HepG2 (cell line): ENCODE measurements at regions not wholly inside any gene's neighbourhood (a gene's known extent, or its start where the extent isn't known, plus 50 kb on each side); places are given as distances from the start of the nearest gene placed in this dataset.

Experiments
- ATAC-seq: fragments of 200-7000 bp; cut with Tn5 transposase; 3 replicates; pipeline ENCODE4 v1.9.1; 2020; ENCODE audit warnings: mild to moderate bottlenecking, moderate library complexity
- BruUV-seq: library from RNA; stranded (reverse); fragments of 400-500 nt; replicated peaks from 2 replicates; lab custom pipeline; 2021; lab: Mats Ljungman, UMichigan
- CTCF ChIA-PET: fragments of 300-600 bp; formaldehyde crosslinking; extraction: SDS; loops from one replicate; lab custom pipeline; 2021; ENCODE audit warnings: low total read pairs, inconsistent platforms, low intra/inter-chr PET ratio; lab: Yijun Ruan, JAX
- POLR2A ChIA-PET: fragments of 350-600 bp; sonication (Branson Sonifier 250); formaldehyde crosslinking; loops from one replicate; lab custom pipeline; 2020; ENCODE audit warnings: antibody characterized with exemption, inconsistent platforms; lab: Yijun Ruan, JAX
- DNase-seq: peaks from one replicate; pipeline ENCODE4 v3.0.0-alpha.2; 2015; ENCODE audit warnings: low spot score
- FAIRE-seq: peaks from 3 replicates; lab custom pipeline; 2011; peaks lifted over from hg19 to GRCh38; lab: Jason Lieb, UNC
- H2AFZ ChIP-seq: one replicate; pipeline ENCODE4 v1.6.1; 2011; ENCODE audit warnings: low read length, inconsistent platforms
- H3K27ac ChIP-seq: fragments of 300-600 bp; 3 replicates; pipeline ENCODE4 v1.8.0; 2011; ENCODE audit warnings: mixed run types, mild to moderate bottlenecking, mixed read lengths, low read length, inconsistent platforms; ENCODE audit not compliant: insufficient read depth; ENCODE audit errors: extremely low read length
- H3K27me3 ChIP-seq, 2 experiments: fragments of 200-600 bp in 1 of 2; 2 replicates in 1 of 2; 3 replicates in 1 of 2; pipeline versions ENCODE4 v1.6.0 to v1.8.0; 2011; ENCODE audit warnings: low read length in 2 of 2, mild to moderate bottlenecking in 2 of 2, moderate library complexity in 2 of 2, inconsistent platforms in 1 of 2; ENCODE audit not compliant: insufficient read depth in 2 of 2, control insufficient read depth in 1 of 2
- H3K36me3 ChIP-seq, 2 experiments: fragments of 200-600 bp in 1 of 2; replicated peaks in 1 of 2; 2 replicates in 1 of 2; 3 replicates in 1 of 2; pipeline versions ENCODE4 v1.5.1 to v1.8.0; 2011; ENCODE audit warnings: low read length in 2 of 2, inconsistent platforms in 1 of 2; ENCODE audit not compliant: insufficient read depth in 2 of 2, control insufficient read depth in 1 of 2
- H3K4me1 ChIP-seq: 2 replicates; pipeline ENCODE4 v1.5.1; 2012; ENCODE audit warnings: low read length, inconsistent platforms; ENCODE audit not compliant: insufficient read depth
- H3K4me2 ChIP-seq: 2 replicates; pipeline ENCODE4 v1.6.0; 2011; ENCODE audit warnings: low read depth, low read length, inconsistent platforms
- H3K4me3 ChIP-seq, 3 experiments: fragments of 200-600 bp in 1 of 3; sonication (generic), shearing (Covaris generic) in 1 of 3; replicated peaks in 1 of 3; 2 replicates each; pipeline ENCODE4 v1.5.1; 2011 to 2016; ENCODE audit warnings: low read length in 3 of 3, inconsistent platforms in 2 of 3, low read depth in 2 of 3, mild to moderate bottlenecking in 2 of 3, control low read depth in 1 of 3, mixed read lengths in 1 of 3; ENCODE audit not compliant: insufficient read depth in 1 of 3
- H3K79me2 ChIP-seq: one replicate; pipeline ENCODE4 v1.6.1; 2011; ENCODE audit warnings: low read length, inconsistent platforms; ENCODE audit not compliant: insufficient read depth
- H3K9ac ChIP-seq: 2 replicates; pipeline ENCODE4 v1.6.0; 2011; ENCODE audit warnings: mild to moderate bottlenecking, low read depth, low read length, inconsistent platforms; ENCODE audit not compliant: insufficient read depth
- H3K9me3 ChIP-seq: 2 replicates; pipeline ENCODE4 v1.5.1; 2012; ENCODE audit warnings: mild to moderate bottlenecking, low read length
- H4K20me1 ChIP-seq: 2 replicates; pipeline ENCODE4 v1.6.0; 2011; ENCODE audit warnings: inconsistent platforms, mild to moderate bottlenecking, low read length, moderate library complexity; ENCODE audit not compliant: insufficient read depth
- ELF3 ChIP-seq: IDR thresholded peaks from 2 replicates; pipeline ENCODE4 v1.6.1; 2016; ENCODE audit warnings: missing genetic modification reagents, missing compliant biosample characterization
- ERF ChIP-seq: IDR thresholded peaks from 2 replicates; pipeline ENCODE4 v1.6.1; 2018; ENCODE audit warnings: missing biosample characterization, missing genetic modification reagents
- RAD21 ChIP-seq: fragments of 450-650 bp; formaldehyde crosslinking; IDR thresholded peaks from 2 replicates; pipeline ENCODE4 v1.5.0; 2020; ENCODE audit warnings: mild to moderate bottlenecking
- SMC3 ChIP-seq: IDR thresholded peaks from 2 replicates; pipeline ENCODE4 v1.6.1; 2011; ENCODE audit warnings: low read length, improper control_type of control experiment
- SRY ChIP-seq: sonication (generic); formaldehyde crosslinking; IDR thresholded peaks from 2 replicates; pipeline ENCODE4 v1.8.0; 2022; ENCODE audit warnings: mild to moderate bottlenecking, missing genetic modification reagents
- STAG1 ChIP-seq: sonication (generic); formaldehyde crosslinking; IDR thresholded peaks from 2 replicates; pipeline ENCODE4 v1.4.0; 2020; ENCODE audit warnings: missing genetic modification reagents
- ZC3H13 ChIP-seq: sonication (generic); formaldehyde crosslinking; IDR thresholded peaks from 2 replicates; pipeline ENCODE4 v1.8.1; 2023; ENCODE audit warnings: mild to moderate bottlenecking, missing genetic modification reagents, moderate library complexity
- ZNF263 ChIP-seq: sonication (generic); formaldehyde crosslinking; IDR thresholded peaks from 2 replicates; pipeline ENCODE4 v1.4.0; 2020; ENCODE audit warnings: missing genetic modification reagents
- ZNF264 ChIP-seq: sonication (generic); formaldehyde crosslinking; IDR thresholded peaks from 2 replicates; pipeline ENCODE4 v1.4.0; 2020; ENCODE audit warnings: missing genetic modification reagents
- ZNF614 ChIP-seq: IDR thresholded peaks from 2 replicates; pipeline ENCODE4 v1.6.1; 2018; ENCODE audit warnings: missing biosample characterization, missing genetic modification reagents, inconsistent platforms, borderline replicate concordance
- WGBS: methylation state at CpG from one replicate; pipeline ENCODE4 v1.1.6; 2017; ENCODE audit warnings: low lambda C conversion rate; 5-methylcytosine and 5-hydroxymethylcytosine counted together
- in situ Hi-C: cut with HindIII; loops from 2 replicates; pipeline ENCODE4 v1.10.0; 2017; ENCODE audit warnings: low pct_unique_long_range_greater_than_20kb; ENCODE audit not compliant: extremely low pct_ligation_motif_present
- intact Hi-C: fragments of 100-400 bp; cut with micrococcal nuclease; formaldehyde crosslinking; loops from one replicate; pipeline ENCODE4 v1.10.0; 2022; ENCODE audit not compliant: unreplicated experiment
- TF ChIP-seq, protein P1 (sequence below): sonication (generic); formaldehyde crosslinking; IDR thresholded peaks from 2 replicates; pipeline ENCODE4 v1.5.0; 2020; ENCODE audit warnings: mild to moderate bottlenecking, missing genetic modification reagents, moderate library complexity

- H3K9me3 ChIP-seq: no peaks in the 10 kb centered on the region
- ATAC-seq (peak; percentile 60; the same call in 1 of the 3 replicates), DNase-seq (peak; percentile 31), FAIRE-seq (peak; percentile 4)
- H2AFZ ChIP-seq: no peak overlapping the region
- POLR2A ChIA-PET: no interaction called here
- TF ChIP-seq ELF3 (CRISPR knock-in tag) (no peak), ERF (CRISPR knock-in tag) (no peak), ZC3H13 (CRISPR knock-in tag) (no peak), RAD21 (CRISPR knock-in tag) (0 out of 2 replicates have a peak, but pooled peaks have one; percentile 21), ZNF614 (CRISPR knock-in tag) (0 out of 2 replicates have a peak, but pooled peaks have one; percentile 43), SRY (CRISPR knock-in tag) (no peak), ZNF263 (CRISPR knock-in tag) (no peak), ZNF264 (CRISPR knock-in tag) (no peak), STAG1 (CRISPR knock-in tag) (peak; percentile 64), SMC3 (peak; percentile 62)
- TF ChIP-seq, protein P1, sequence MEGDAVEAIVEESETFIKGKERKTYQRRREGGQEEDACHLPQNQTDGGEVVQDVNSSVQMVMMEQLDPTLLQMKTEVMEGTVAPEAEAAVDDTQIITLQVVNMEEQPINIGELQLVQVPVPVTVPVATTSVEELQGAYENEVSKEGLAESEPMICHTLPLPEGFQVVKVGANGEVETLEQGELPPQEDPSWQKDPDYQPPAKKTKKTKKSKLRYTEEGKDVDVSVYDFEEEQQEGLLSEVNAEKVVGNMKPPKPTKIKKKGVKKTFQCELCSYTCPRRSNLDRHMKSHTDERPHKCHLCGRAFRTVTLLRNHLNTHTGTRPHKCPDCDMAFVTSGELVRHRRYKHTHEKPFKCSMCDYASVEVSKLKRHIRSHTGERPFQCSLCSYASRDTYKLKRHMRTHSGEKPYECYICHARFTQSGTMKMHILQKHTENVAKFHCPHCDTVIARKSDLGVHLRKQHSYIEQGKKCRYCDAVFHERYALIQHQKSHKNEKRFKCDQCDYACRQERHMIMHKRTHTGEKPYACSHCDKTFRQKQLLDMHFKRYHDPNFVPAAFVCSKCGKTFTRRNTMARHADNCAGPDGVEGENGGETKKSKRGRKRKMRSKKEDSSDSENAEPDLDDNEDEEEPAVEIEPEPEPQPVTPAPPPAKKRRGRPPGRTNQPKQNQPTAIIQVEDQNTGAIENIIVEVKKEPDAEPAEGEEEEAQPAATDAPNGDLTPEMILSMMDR: peak; percentile 31; the same call in 1 of the 2 replicates
- in situ Hi-C loops (loop anchor here (5.0 kb wide), 1 partner anchor 186 kb away; no protein-coding TSS in a partner anchor), intact Hi-C loops (loop anchor here (1.0 kb wide), 2 partner anchors 184 to 193 kb away; no protein-coding TSS in a partner anchor)
- H3K4me3 ChIP-seq: no peak overlapping the region
- 8% methylated on average over 2 of the region's 2 CpGs for WGBS
- no peaks in the 10 kb centered on the region for H4K20me1 ChIP-seq
- H3K27ac ChIP-seq: no peak overlapping the region
- no peak overlapping the region for H3K4me2 ChIP-seq
- H3K27me3 ChIP-seq: no peaks in the 10 kb centered on the region; a peak in 1 of 5 replicates
- no peaks in the 10 kb centered on the region for H3K4me1 ChIP-seq
- no peaks in the 10 kb centered on the region for H3K79me2 ChIP-seq
- no peak overlapping the region for H3K9ac ChIP-seq
- H3K36me3 ChIP-seq: no peaks in the 10 kb centered on the region
- CTCF ChIA-PET: interaction anchor here (1.5 to 1.9 kb wide), 2 partner anchors 185 to 193 kb away, joined by 4 to 7 read pairs; no protein-coding TSS in a partner anchor
- no TSS peak for BruUV-seq
These were observed 81.3 kb upstream of the KYNU start for GRCh38 chr2:142796161-142796560.
